GM13976 (cell line): ENCODE measurements at regions not wholly inside any gene's neighbourhood (a gene's known extent, or its start where the extent isn't known, plus 50 kb on each side); places are given as distances from the start of the nearest gene placed in this dataset.

Experiments used
- DNase-seq: peaks from one replicate; pipeline ENCODE4 v3.0.0; 2012; ENCODE audit warnings: low spot score
- in situ Hi-C: fragments of 300-500 bp; cut with MboI; formaldehyde crosslinking; loops from one replicate; pipeline ENCODE4 v1.12.0; 2022; ENCODE audit warnings: low sequenced_read_pairs, mixed read lengths, inconsistent platforms; ENCODE audit not compliant: unreplicated experiment
- TF ChIP-seq, protein P1 (sequence below): IDR thresholded peaks from 2 replicates; pipeline ENCODE4 v1.5.1; 2012; ENCODE audit warnings: borderline replicate concordance, mild to moderate bottlenecking; ENCODE audit not compliant: insufficient read depth; ENCODE audit errors: extremely low read depth, missing control alignments, control extremely low read depth

DNA sequence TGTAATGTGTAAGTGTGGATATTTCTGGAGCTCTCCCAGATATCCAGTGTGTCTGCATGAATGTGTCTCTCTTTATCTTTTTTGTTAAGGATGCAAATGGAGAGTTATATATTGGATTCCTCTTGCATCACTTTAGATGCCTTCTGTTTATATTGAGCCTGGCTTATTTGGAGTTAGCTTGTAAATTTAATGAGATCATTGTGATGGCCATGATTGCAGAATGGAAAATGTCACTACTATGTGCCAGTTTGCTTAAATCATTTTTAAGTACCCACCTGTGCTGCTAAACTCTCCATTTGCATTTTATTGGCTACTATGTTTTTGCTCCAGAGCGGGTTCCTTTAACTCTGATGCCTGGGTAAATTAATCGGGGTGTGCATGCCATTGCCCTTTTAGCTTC lies 334.8 kb downstream of the UTRN start:
- TF ChIP-seq, protein P1, sequence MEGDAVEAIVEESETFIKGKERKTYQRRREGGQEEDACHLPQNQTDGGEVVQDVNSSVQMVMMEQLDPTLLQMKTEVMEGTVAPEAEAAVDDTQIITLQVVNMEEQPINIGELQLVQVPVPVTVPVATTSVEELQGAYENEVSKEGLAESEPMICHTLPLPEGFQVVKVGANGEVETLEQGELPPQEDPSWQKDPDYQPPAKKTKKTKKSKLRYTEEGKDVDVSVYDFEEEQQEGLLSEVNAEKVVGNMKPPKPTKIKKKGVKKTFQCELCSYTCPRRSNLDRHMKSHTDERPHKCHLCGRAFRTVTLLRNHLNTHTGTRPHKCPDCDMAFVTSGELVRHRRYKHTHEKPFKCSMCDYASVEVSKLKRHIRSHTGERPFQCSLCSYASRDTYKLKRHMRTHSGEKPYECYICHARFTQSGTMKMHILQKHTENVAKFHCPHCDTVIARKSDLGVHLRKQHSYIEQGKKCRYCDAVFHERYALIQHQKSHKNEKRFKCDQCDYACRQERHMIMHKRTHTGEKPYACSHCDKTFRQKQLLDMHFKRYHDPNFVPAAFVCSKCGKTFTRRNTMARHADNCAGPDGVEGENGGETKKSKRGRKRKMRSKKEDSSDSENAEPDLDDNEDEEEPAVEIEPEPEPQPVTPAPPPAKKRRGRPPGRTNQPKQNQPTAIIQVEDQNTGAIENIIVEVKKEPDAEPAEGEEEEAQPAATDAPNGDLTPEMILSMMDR = no peak
- in situ Hi-C loops = no loop called here
- DNase-seq = no peak

DNA sequence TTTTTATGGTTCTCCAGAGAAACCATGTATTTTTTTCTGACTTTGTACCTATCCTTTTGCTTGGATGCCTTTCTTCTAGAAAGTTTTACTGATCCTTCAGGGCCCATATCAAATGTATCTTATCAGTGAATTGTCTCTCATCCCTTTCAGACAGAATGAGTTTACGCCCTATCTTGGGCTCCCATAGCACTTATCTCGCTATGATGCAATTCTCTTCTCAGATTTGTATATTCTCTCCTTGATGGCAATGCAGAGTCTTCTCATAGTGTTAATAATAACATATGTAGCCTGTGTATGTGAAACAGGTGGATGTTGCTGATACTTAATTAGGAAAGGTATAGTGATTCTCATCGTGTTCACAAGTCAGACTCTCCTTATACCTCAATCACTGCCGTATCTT lies 336.2 kb downstream of the UTRN start:
- TF ChIP-seq, protein P1 = no peak
- in situ Hi-C loops = no loop called here
- no peak for DNase-seq

DNA sequence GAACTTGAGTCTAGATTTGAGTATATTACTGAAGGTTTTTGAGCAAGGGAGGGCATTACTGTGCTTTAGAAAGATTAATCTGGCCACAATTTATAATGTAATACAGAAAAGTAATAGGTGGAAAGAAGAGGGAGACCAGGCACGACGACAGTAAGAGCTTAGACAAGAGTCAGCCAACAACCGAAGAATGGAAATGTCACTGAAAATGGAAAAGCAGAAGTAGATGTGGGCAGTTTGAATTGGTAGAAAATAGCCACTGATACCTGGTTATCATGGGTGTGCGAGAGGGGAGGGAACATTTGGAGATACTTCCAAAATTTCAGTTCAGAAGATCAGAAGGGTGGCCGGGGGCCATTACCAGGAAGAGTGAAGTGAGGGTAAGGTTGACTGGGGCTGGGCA lies 339.1 kb downstream of the UTRN start:
- in situ Hi-C loops = no loop called here
- no peak for DNase-seq
- TF ChIP-seq, protein P1 = no peak

DNA sequence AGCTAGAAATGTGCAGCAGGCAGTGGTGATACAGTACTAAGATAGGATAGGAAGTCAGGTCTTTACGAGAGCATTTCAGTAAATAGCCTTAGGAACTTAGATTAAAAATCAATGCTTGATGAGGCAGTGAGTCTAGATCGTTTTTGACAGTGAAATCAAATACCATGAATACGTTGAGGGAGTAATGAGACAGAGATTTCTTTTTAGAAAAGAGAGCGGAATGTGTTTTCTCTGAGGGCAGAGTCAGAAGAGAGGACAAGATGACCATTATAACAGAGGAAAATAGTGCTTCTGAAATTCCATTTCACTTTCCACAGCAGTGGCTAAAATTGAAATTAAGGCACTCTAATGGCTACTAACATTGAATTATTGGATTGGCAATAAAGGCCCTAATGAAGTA lies 339.6 kb downstream of the UTRN start:
- TF ChIP-seq, protein P1 = no peak
- no peak for DNase-seq
- in situ Hi-C loops = no loop called here

DNA sequence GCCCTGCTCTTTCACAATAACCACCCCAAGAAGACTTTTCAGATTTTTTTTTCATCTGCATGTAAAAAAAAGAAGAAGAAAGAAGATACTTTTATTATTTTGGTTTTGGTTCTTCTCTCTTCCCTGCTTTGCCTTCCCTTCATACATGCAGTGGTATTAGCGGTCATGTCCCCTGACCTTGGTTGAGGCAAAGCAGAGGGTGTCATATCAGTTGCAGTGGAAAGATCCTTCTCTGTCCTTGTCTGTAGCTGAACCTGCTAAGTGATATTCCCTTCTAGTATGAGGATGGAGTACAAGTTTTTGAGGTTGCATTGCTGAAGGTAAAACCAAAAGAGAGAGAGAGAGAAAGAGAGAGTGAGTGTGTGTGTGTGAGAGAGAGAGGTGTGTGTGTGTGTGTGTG lies 345.7 kb downstream of the UTRN start:
- DNase-seq = no peak
- in situ Hi-C loops = no loop called here
- TF ChIP-seq, protein P1 = no peak

DNA sequence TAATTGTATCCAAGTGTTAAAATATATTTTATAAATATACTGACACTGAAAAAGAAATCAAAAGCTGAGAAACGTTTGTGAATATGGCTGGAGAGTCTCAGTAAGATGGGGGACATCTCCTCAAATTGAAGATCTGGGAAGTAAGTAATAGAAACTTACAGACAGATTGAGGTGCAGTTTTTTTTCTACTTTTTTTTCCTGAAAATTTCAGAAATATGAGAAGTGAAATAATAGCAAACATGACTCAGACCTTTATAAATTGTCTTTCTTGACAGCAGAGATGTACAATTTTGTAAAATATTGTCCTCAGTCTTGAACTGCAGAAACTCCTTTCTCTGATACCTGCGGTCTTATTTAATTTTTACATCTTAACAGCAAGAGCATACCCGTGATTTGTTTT lies 347.1 kb downstream of the UTRN start:
- DNase-seq = no peak
- in situ Hi-C loops = no loop called here
- TF ChIP-seq, protein P1 = no peak

DNA sequence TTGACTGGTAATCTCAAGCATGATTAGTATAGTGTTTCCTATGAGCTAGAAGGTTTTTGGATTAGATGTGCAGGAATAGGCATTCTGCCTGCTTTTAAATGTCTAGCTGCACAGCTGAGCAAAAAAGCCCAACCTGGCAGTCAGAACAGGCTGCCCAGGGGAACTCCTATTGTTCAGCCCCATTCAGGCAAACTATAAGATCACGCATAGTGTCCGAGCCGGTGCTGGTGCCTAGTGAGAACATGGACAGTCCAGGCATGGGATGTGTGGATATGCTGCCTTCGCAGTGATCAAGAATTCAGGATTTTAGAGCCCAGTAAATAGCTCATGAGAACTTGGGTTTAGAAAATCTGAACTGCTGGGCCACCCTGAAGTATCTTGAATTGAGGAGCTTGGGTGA lies 348.8 kb downstream of the UTRN start:
- TF ChIP-seq, protein P1 = no peak
- in situ Hi-C loops = no loop called here
- DNase-seq = no peak
